D721Med (cell line): ENCODE measurements at regions not wholly inside any gene's neighbourhood (a gene's known extent, or its start where the extent isn't known, plus 50 kb on each side); places are given as distances from the start of the nearest gene placed in this dataset.

Source experiments
- DNase-seq: peaks from one replicate; pipeline ENCODE4 v3.0.0; 2011; ENCODE audit warnings: low spot score; ENCODE audit not compliant: insufficient read length
- FAIRE-seq: peaks from 2 replicates; lab custom pipeline; 2011; peaks lifted over from hg19 to GRCh38; lab: Jason Lieb, UNC
- TF ChIP-seq, protein P1 (sequence below): IDR thresholded peaks from 2 replicates; pipeline ENCODE4 v1.5.1; 2012; ENCODE audit warnings: mild to moderate bottlenecking, control low read depth; ENCODE audit not compliant: insufficient read depth; ENCODE audit errors: missing control alignments

DNA sequence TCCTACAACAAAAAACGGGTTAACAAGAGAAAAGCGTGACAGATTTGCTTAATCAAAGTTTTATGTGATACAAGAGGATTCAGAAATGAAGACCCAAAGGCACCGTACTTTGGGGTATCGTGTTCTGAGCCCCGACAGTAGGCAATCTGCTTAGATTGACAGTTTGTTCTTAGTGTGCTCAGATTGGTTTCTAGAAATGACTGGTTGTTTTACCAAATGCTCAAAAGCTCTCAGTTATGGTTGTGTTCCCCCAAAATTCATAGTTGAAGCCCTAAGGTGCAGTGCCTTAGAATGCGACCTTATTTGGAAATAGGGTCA lies 102.7 kb downstream of the RASSF10 start:
- FAIRE-seq (no peak), DNase-seq (no peak)
- TF ChIP-seq, protein P1, sequence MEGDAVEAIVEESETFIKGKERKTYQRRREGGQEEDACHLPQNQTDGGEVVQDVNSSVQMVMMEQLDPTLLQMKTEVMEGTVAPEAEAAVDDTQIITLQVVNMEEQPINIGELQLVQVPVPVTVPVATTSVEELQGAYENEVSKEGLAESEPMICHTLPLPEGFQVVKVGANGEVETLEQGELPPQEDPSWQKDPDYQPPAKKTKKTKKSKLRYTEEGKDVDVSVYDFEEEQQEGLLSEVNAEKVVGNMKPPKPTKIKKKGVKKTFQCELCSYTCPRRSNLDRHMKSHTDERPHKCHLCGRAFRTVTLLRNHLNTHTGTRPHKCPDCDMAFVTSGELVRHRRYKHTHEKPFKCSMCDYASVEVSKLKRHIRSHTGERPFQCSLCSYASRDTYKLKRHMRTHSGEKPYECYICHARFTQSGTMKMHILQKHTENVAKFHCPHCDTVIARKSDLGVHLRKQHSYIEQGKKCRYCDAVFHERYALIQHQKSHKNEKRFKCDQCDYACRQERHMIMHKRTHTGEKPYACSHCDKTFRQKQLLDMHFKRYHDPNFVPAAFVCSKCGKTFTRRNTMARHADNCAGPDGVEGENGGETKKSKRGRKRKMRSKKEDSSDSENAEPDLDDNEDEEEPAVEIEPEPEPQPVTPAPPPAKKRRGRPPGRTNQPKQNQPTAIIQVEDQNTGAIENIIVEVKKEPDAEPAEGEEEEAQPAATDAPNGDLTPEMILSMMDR, result no peak

DNA sequence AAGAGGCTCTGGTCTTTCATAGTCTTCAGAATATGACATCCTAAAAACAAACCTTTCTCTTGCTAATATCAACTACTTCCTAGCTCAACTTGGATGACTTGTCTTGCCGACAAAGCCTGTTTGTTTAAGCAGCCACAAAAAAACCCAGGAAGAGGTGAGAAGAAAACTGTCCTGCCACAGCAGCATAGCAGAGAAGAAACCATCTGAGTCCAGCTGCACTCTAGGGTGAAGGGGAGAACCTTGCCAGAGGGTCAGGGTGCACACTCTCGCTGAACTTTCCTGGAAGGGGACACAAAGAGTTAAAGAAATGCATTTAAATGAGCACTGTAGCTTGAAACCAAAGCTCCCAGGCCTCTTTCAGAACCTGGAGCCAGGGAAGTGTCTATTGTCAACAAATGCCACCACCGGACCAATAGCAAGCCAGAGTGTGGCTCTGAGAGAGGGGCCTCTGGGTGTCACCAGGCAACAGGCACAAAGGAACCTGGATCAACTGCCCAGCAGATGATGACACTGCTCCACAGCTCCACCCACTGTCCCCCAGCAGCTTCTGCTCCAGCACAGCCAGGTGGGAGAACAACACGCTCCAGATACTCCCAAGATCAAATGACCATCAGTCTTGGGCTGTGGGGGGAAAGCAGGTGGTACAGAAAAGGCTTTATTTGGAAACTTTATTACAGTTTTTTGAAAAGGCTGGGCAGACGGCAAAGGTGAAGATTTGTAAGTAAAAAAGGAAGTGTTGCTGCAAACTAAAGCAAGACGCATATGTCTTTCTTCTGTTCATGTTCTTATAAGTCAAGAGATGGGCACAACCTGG lies 105.7 kb downstream of the RASSF10 start:
- FAIRE-seq, result no peak
- no peak for DNase-seq
- TF ChIP-seq, protein P1, result peak; percentile 7

DNA sequence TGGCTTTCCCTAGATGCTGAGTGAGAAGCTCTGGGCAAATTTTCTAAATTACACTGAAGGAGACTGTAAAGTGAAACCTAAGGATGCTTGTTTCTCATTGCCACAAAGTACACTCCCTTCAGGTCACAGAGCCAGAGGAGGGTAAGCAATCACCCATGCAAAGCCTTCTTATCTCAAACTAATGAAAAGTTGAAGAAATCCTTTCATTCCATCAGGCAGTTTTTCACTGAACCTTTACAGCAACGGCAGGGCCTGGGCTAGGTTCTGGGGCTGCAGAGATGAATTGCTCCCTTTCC lies 106.2 kb downstream of the RASSF10 start:
- FAIRE-seq (no peak), DNase-seq (no peak)
- TF ChIP-seq, protein P1, result no peak

DNA sequence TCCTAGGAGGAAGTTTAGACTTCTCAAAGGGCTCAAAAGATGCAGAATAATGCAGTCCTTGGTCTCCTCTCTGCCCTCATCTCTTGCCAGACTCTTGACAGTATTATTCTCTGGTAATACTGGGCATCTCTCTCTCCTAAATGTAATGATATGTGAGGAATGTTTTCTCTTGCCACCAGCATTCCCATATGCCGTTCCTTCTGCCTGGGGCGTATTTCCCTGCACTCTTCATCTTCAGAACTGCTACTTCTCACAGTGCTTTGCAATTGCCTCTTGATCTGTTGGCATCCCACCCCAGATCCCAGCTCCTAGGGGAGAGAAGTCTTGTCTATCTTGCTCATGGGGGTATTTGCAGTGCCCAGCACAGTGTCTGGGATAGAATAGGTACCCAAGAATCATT lies 107.4 kb downstream of the RASSF10 start:
- DNase-seq (no peak), FAIRE-seq (no peak)
- TF ChIP-seq, protein P1, result no peak

DNA sequence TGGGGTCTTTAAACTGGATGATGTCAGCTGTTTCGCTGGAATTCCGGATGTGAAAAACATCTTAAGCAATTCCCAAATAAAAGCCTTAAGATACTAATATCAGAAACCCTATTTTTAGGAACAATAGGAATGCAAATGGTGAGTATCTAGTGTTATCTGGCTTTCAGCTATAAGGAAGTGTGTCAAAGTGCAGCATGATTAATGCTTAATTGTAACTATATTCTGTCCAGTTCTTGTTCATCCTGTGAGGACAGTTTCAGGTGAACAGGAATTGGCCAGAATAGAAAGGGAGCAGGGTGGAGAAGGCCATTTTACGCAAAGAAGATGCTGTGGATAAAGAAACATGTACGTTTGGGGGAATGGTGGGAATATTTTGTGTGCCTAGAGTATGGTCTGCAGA lies 108.2 kb downstream of the RASSF10 start:
- DNase-seq, result no peak
- TF ChIP-seq, protein P1, result no peak
- no peak for FAIRE-seq

DNA sequence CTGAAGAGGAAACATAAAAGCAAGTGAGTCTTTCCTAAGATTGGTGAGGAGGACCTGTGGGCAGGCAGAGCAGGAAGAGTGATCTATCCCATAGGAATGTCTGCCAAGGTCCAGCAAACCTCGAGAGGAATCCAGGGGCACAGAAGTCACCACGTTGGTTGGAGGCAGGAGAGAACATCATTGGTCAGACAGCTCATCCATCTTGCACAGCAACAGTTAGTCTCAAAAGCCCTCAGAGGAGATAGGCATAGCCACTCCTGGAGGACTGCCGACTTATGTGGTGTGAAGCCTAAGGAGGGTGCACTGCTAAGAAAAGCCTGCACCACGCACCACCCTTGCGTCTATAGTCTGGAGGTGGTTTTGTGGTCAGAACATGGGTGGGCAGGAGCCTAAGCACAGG lies 109.1 kb downstream of the RASSF10 start:
- DNase-seq, result no peak
- FAIRE-seq, result no peak

DNA sequence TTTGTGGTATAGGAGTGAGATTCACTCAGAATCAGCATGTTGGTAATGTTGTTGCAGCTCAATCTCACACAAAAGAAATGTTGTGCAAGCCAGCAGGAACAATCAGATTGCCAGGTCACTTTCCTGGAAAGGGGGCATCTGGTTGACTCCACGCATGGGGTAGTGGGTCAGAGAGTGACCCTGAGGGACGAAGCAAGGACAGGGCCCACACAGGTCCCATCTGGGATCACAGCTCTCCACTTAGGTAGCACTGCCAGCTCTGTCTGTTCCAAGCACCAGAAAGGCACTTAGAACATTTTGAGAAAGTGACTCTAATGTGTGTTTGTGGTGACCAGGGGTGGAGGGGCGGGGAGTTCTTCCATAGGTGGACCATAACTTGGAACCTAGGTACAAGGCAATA lies 109.5 kb downstream of the RASSF10 start:
- FAIRE-seq, result no peak
- TF ChIP-seq, protein P1, result no peak

More for the DNA sequence above, 109.1 kb downstream of the RASSF10 start:
- TF ChIP-seq, protein P1, result no peak

More for the DNA sequence above, 109.5 kb downstream of the RASSF10 start:
- DNase-seq, result no peak
